ENCODE measurements at regions not wholly inside any gene's neighbourhood (a gene's known extent, or its start where the extent isn't known, plus 50 kb on each side); places are given as distances from the start of the nearest gene placed in this dataset.

GRCh38 chr11:116169776-116170175 is 603.0 kb downstream of the BUD13 start:
- DNase-seq (no peak), ATAC-seq (no peak)
- 89% methylated on average over 2 of the region's 2 CpGs for WGBS
- intact Hi-C loops (cut with DNase I) = no loop called here
- no peaks in the 10 kb centered on the region for H3K4me1 ChIP-seq (ENCODE audit: control insufficient read depth, insufficient read depth, low read length)
- H3K27ac ChIP-seq (ENCODE audit: low read length) = no peak overlapping the region
- no peaks in the 10 kb centered on the region for H3K27me3 ChIP-seq (ENCODE audit: control insufficient read depth, insufficient read depth)
- no peaks in the 10 kb centered on the region for H3K9me3 ChIP-seq (ENCODE audit: control insufficient read depth, low read length)
- H3K4me3 ChIP-seq (ENCODE audit: low read length) = no peak overlapping the region

GRCh38 chr11:116168459-116168787 is 604.4 kb downstream of the BUD13 start:
- no peak overlapping the region for H3K4me3 ChIP-seq (ENCODE audit: low read length)
- H3K9me3 ChIP-seq (ENCODE audit: control insufficient read depth, low read length) = no peaks in the 10 kb centered on the region
- no peak for ATAC-seq
- intact Hi-C loops (cut with DNase I) = no loop called here
- no peaks in the 10 kb centered on the region for H3K4me1 ChIP-seq (ENCODE audit: control insufficient read depth, insufficient read depth, low read length)
- no peaks in the 10 kb centered on the region for H3K27me3 ChIP-seq (ENCODE audit: control insufficient read depth, insufficient read depth)
- 78% methylated on average over 4 of the region's 4 CpGs for WGBS
- H3K27ac ChIP-seq (ENCODE audit: low read length) = no peak overlapping the region
- DNase-seq = no peak

GRCh38 chr11:116167706-116168458 is 604.9 kb downstream of the BUD13 start:
- Histone ChIP-seq H3K4me3 (ENCODE audit: low read length) (no peak overlapping the region), H3K27ac (ENCODE audit: low read length) (no peak overlapping the region), H3K4me1 (ENCODE audit: control insufficient read depth, insufficient read depth, low read length) (no peaks in the 10 kb centered on the region), H3K9me3 (ENCODE audit: control insufficient read depth, low read length) (no peaks in the 10 kb centered on the region), H3K27me3 (ENCODE audit: control insufficient read depth, insufficient read depth) (no peaks in the 10 kb centered on the region)
- intact Hi-C loops (cut with DNase I) = no loop called here
- DNase-seq (no peak), ATAC-seq (no peak)
- WGBS = 92% methylated on average over 9 of the region's 9 CpGs

- no peaks in the 10 kb centered on the region for H3K4me1 ChIP-seq (ENCODE audit: control insufficient read depth, insufficient read depth, low read length)
- DNase-seq (no peak), ATAC-seq (no peak)
- intact Hi-C loops (cut with DNase I) = no loop called here
- no peaks in the 10 kb centered on the region for H3K9me3 ChIP-seq (ENCODE audit: control insufficient read depth, low read length)
- no peak overlapping the region for H3K4me3 ChIP-seq (ENCODE audit: low read length)
- H3K27ac ChIP-seq (ENCODE audit: low read length) = no peak overlapping the region
- H3K27me3 ChIP-seq (ENCODE audit: control insufficient read depth, insufficient read depth) = no peaks in the 10 kb centered on the region
- WGBS = 80% methylated on average over 9 of the region's 9 CpGs
These were observed 606.0 kb downstream of the BUD13 start for GRCh38 chr11:116166573-116167465.

- DNase-seq (no peak), ATAC-seq (no peak)
- 90% methylated on average over 5 of the region's 5 CpGs for WGBS
- no peaks in the 10 kb centered on the region for H3K9me3 ChIP-seq (ENCODE audit: control insufficient read depth, low read length)
- H3K27ac ChIP-seq (ENCODE audit: low read length) = no peak overlapping the region
- no peaks in the 10 kb centered on the region for H3K4me1 ChIP-seq (ENCODE audit: control insufficient read depth, insufficient read depth, low read length)
- no peak overlapping the region for H3K4me3 ChIP-seq (ENCODE audit: low read length)
- intact Hi-C loops (cut with DNase I) = no loop called here
- H3K27me3 ChIP-seq (ENCODE audit: control insufficient read depth, insufficient read depth) = no peaks in the 10 kb centered on the region
These were observed 607.9 kb downstream of the BUD13 start for GRCh38 chr11:116164843-116165242.

GRCh38 chr11:116162886-116163230 is 609.9 kb downstream of the BUD13 start:
- ATAC-seq (peak in 1 of 2 donors; percentile 72), DNase-seq (peak in 1 of 3 donors; percentile 16)

GRCh38 chr11:116162086-116162885 is 610.5 kb downstream of the BUD13 start:
- intact Hi-C loops (cut with DNase I) = no loop called here
- WGBS = 50% methylated on average over 20 of the region's 20 CpGs
- Histone ChIP-seq H3K27ac (ENCODE audit: low read length) (no peak overlapping the region), H3K9me3 (ENCODE audit: control insufficient read depth, low read length) (no peaks in the 10 kb centered on the region), H3K27me3 (ENCODE audit: control insufficient read depth, insufficient read depth) (no peaks in the 10 kb centered on the region), H3K4me1 (ENCODE audit: control insufficient read depth, insufficient read depth, low read length) (no peaks in the 10 kb centered on the region), H3K4me3 (ENCODE audit: low read length) (no peak overlapping the region)
- ATAC-seq (no peak), DNase-seq (no peak)

More at GRCh38 chr11:116162886-116163230, 609.9 kb downstream of the BUD13 start:
- H3K27ac ChIP-seq (ENCODE audit: low read length) = no peak overlapping the region
- no peaks in the 10 kb centered on the region for H3K9me3 ChIP-seq (ENCODE audit: control insufficient read depth, low read length)
- 20% methylated on average over 11 of the region's 11 CpGs for WGBS
- H3K4me3 ChIP-seq (ENCODE audit: low read length) = no peak overlapping the region
- H3K27me3 ChIP-seq (ENCODE audit: control insufficient read depth, insufficient read depth) = no peaks in the 10 kb centered on the region
- no peaks in the 10 kb centered on the region for H3K4me1 ChIP-seq (ENCODE audit: control insufficient read depth, insufficient read depth, low read length)
- intact Hi-C loops (cut with DNase I) = no loop called here

- H3K9me3 ChIP-seq (ENCODE audit: control insufficient read depth, low read length) = no peaks in the 10 kb centered on the region
- no peaks in the 10 kb centered on the region for H3K27me3 ChIP-seq (ENCODE audit: control insufficient read depth, insufficient read depth)
- DNase-seq = no peak
- WGBS = 93% methylated on average over 2 of the region's 2 CpGs
- no peak overlapping the region for H3K27ac ChIP-seq (ENCODE audit: low read length)
- intact Hi-C loops (cut with DNase I) = no loop called here
- no peaks in the 10 kb centered on the region for H3K4me1 ChIP-seq (ENCODE audit: control insufficient read depth, insufficient read depth, low read length)
- no peak for ATAC-seq
- no peak overlapping the region for H3K4me3 ChIP-seq (ENCODE audit: low read length)
These were observed 624.1 kb downstream of the BUD13 start for GRCh38 chr11:116148645-116149044.

GRCh38 chr11:116148056-116148455 is 624.7 kb downstream of the BUD13 start:
- WGBS = 45% methylated on average over 10 of the region's 10 CpGs
- no peaks in the 10 kb centered on the region for H3K27me3 ChIP-seq (ENCODE audit: control insufficient read depth, insufficient read depth)
- no peak overlapping the region for H3K27ac ChIP-seq (ENCODE audit: low read length)
- intact Hi-C loops (cut with DNase I) = no loop called here
- no peaks in the 10 kb centered on the region for H3K9me3 ChIP-seq (ENCODE audit: control insufficient read depth, low read length)
- H3K4me1 ChIP-seq (ENCODE audit: control insufficient read depth, insufficient read depth, low read length) = no peaks in the 10 kb centered on the region
- H3K4me3 ChIP-seq (ENCODE audit: low read length) = no peak overlapping the region
- no peak for ATAC-seq
- DNase-seq = no peak

GRCh38 chr11:116145187-116145865 is 627.5 kb downstream of the BUD13 start:
- no peak for DNase-seq
- H3K9me3 ChIP-seq (ENCODE audit: control insufficient read depth, low read length) = no peaks in the 10 kb centered on the region
- ATAC-seq = no peak
- H3K4me3 ChIP-seq (ENCODE audit: low read length) = no peak overlapping the region
- 87% methylated on average over 14 of the region's 14 CpGs for WGBS
- no peaks in the 10 kb centered on the region for H3K4me1 ChIP-seq (ENCODE audit: control insufficient read depth, insufficient read depth, low read length)
- intact Hi-C loops (cut with DNase I) = no loop called here
- no peak overlapping the region for H3K27ac ChIP-seq (ENCODE audit: low read length)
- H3K27me3 ChIP-seq (ENCODE audit: control insufficient read depth, insufficient read depth) = no peaks in the 10 kb centered on the region

Measured in right cardiac atrium (tissue), 5 donors.